Sciatic nerve (tissue), 2 donors: ENCODE measurements at regions not wholly inside any gene's neighbourhood (a gene's known extent, or its start where the extent isn't known, plus 50 kb on each side); places are given as distances from the start of the nearest gene placed in this dataset.

Source experiments
- ATAC-seq: fragments of 200-7000 bp; cut with Tn5 transposase; one replicate; pipeline ENCODE4 v1.9.1; 2020; ENCODE audit warnings: mild to moderate bottlenecking, moderate library complexity
- DNase-seq: peaks from one replicate; pipeline ENCODE4 v3.0.0-alpha.2; 2020; ENCODE audit warnings: low spot score
- intact Hi-C: fragments of 100-400 bp; cut with DNase I; formaldehyde crosslinking; loops from one replicate; pipeline ENCODE4 v1.14.2; 2022
- donor health status: DM: no; HTN: no; CAD: no.
- donor health status: DM: no; HTN: no; CAD: no.

GRCh38 chr5:44868541-44868940 lies 59.8 kb downstream of the MRPS30 start:
- ATAC-seq = no peak
- intact Hi-C loops = no loop called here

GRCh38 chr5:44869928-44870327 lies 61.2 kb downstream of the MRPS30 start:
- ATAC-seq (no peak), DNase-seq (no peak)
- intact Hi-C loops = no loop called here

More at GRCh38 chr5:44868541-44868940, 59.8 kb downstream of the MRPS30 start:
- no peak for DNase-seq

- DNase-seq = no peak
- intact Hi-C loops = no loop called here
- ATAC-seq = no peak
Measured at GRCh38 chr5:44870430-44870829, 61.7 kb downstream of the MRPS30 start.

- ATAC-seq (no peak), DNase-seq (no peak)
- intact Hi-C loops = no loop called here
Measured at GRCh38 chr5:44871401-44871800, 62.7 kb downstream of the MRPS30 start.

GRCh38 chr5:44875661-44876605 lies 67.2 kb downstream of the MRPS30 start:
- ATAC-seq = no peak
- DNase-seq = no peak
- intact Hi-C loops = no loop called here

GRCh38 chr5:44881266-44881665 lies 72.5 kb downstream of the MRPS30 start:
- intact Hi-C loops = no loop called here
- no peak for DNase-seq
- ATAC-seq = no peak

- intact Hi-C loops = no loop called here
- ATAC-seq (no peak), DNase-seq (no peak)
Measured at GRCh38 chr5:44884036-44884435, 75.3 kb downstream of the MRPS30 start.

GRCh38 chr5:44885903-44886302 lies 77.2 kb downstream of the MRPS30 start:
- no peak for ATAC-seq

GRCh38 chr5:44887722-44888121 lies 79.0 kb downstream of the MRPS30 start:
- ATAC-seq (no peak), DNase-seq (no peak)
- intact Hi-C loops = no loop called here

More at GRCh38 chr5:44885903-44886302, 77.2 kb downstream of the MRPS30 start:
- intact Hi-C loops = no loop called here
- DNase-seq = no peak

GRCh38 chr5:44888435-44888834 lies 79.7 kb downstream of the MRPS30 start:
- intact Hi-C loops = no loop called here
- no peak for ATAC-seq

GRCh38 chr5:44891116-44891515 lies 82.4 kb downstream of the MRPS30 start:
- intact Hi-C loops = no loop called here
- DNase-seq (no peak), ATAC-seq (no peak)

More at GRCh38 chr5:44888435-44888834, 79.7 kb downstream of the MRPS30 start:
- DNase-seq = no peak

- ATAC-seq (no peak), DNase-seq (no peak)
- intact Hi-C loops = no loop called here
Measured at GRCh38 chr5:44900273-44900954, 91.7 kb downstream of the MRPS30 start.

GRCh38 chr5:44907396-44907795 lies 98.6 kb downstream of the MRPS30 start:
- DNase-seq = no peak
- intact Hi-C loops = no loop called here
- ATAC-seq = no peak

- intact Hi-C loops = no loop called here
- DNase-seq (no peak), ATAC-seq (no peak)
Measured at GRCh38 chr5:44909004-44909403, 100.3 kb downstream of the MRPS30 start.

GRCh38 chr5:44911501-44911900 lies 102.8 kb downstream of the MRPS30 start:
- no peak for DNase-seq

GRCh38 chr5:44914221-44914620 lies 105.5 kb downstream of the MRPS30 start:
- intact Hi-C loops = no loop called here
- no peak for ATAC-seq

More at GRCh38 chr5:44911501-44911900, 102.8 kb downstream of the MRPS30 start:
- intact Hi-C loops = no loop called here
- ATAC-seq = no peak

GRCh38 chr5:44919560-44919959 lies 110.8 kb downstream of the MRPS30 start:
- intact Hi-C loops = no loop called here
- no peak for DNase-seq

More at GRCh38 chr5:44914221-44914620, 105.5 kb downstream of the MRPS30 start:
- DNase-seq = no peak

GRCh38 chr5:44927115-44927733 lies 118.5 kb downstream of the MRPS30 start:
- DNase-seq = no peak
- no peak for ATAC-seq
- intact Hi-C loops = no loop called here

More at GRCh38 chr5:44919560-44919959, 110.8 kb downstream of the MRPS30 start:
- no peak for ATAC-seq

- ATAC-seq = no peak
- intact Hi-C loops = no loop called here
- no peak for DNase-seq
Measured at GRCh38 chr5:44932922-44933585, 124.3 kb downstream of the MRPS30 start.
